ENCODE measurements at regions not wholly inside any gene's neighbourhood (a gene's known extent, or its start where the extent isn't known, plus 50 kb on each side); places are given as distances from the start of the nearest gene placed in this dataset.

GRCh38 chr1:69055194-69055593 is 512.5 kb upstream of the LRRC7 start:
- DNase-seq: no peak
- WGBS, 2 donors: 61 to 67% methylated on average over 2 of the region's 2 CpGs
- no peaks in the 10 kb centered on the region for H3K27me3 ChIP-seq (ENCODE audit: control insufficient read depth in 3 of 3, insufficient read depth in 3 of 3, low read length in 2 of 3)

GRCh38 chr1:69058454-69058853 is 509.3 kb upstream of the LRRC7 start:
- DNase-seq (no peak), ATAC-seq (ENCODE audit: insufficient read depth, low FRiP score) (no peak)
- Histone ChIP-seq H3K4me3 (no peak overlapping the region), H3K27me3 (ENCODE audit: control insufficient read depth in 3 of 3, insufficient read depth in 3 of 3, low read length in 2 of 3) (no peaks in the 10 kb centered on the region), H3K27ac (ENCODE audit: low read depth in 1 of 2, low read length in 1 of 2) (no peak overlapping the region), H3K36me3 (ENCODE audit: control insufficient read depth in 4 of 4, insufficient read depth in 4 of 4, low read length in 4 of 4) (no peaks in the 10 kb centered on the region), H3K9me3 (ENCODE audit: control insufficient read depth in 4 of 4, insufficient read depth in 3 of 4, low read length in 3 of 4) (no peaks in the 10 kb centered on the region), H3K9ac (ENCODE audit: insufficient read depth in 1 of 2, low read length in 2 of 2) (no peak overlapping the region), H3K4me1 (ENCODE audit: control insufficient read depth in 5 of 5, insufficient read depth in 5 of 5, low read length in 5 of 5) (peaks cover 0 to 11% (median 0%) of the 10 kb centered on the region in 5 donors)
- no peak for TF ChIP-seq CTCF (IDR thresholded peaks at IDR 0.05; ENCODE audit: control extremely low read depth, extremely low read depth)
- 75 to 76% methylated on average over 3 of the region's 3 CpGs for WGBS, 2 donors

More at GRCh38 chr1:69055194-69055593, 512.5 kb upstream of the LRRC7 start:
- peaks cover 0 to 8% (median 0%) of the 10 kb centered on the region in 5 donors for H3K4me1 ChIP-seq (ENCODE audit: control insufficient read depth in 5 of 5, insufficient read depth in 5 of 5, low read length in 5 of 5)
- H3K9me3 ChIP-seq (ENCODE audit: control insufficient read depth in 4 of 4, insufficient read depth in 3 of 4, low read length in 3 of 4): no peaks in the 10 kb centered on the region
- H3K9ac ChIP-seq (ENCODE audit: insufficient read depth in 1 of 2, low read length in 2 of 2): no peak overlapping the region
- H3K36me3 ChIP-seq (ENCODE audit: control insufficient read depth in 4 of 4, insufficient read depth in 4 of 4, low read length in 4 of 4): no peaks in the 10 kb centered on the region
- no peak for ATAC-seq (ENCODE audit: insufficient read depth, low FRiP score)
- no peak for TF ChIP-seq CTCF (IDR thresholded peaks at IDR 0.05; ENCODE audit: control extremely low read depth, extremely low read depth)
- H3K27ac ChIP-seq (ENCODE audit: low read depth in 1 of 2, low read length in 1 of 2): no peak overlapping the region
- H3K4me3 ChIP-seq: no peak overlapping the region

- no peak for DNase-seq
- TF ChIP-seq CTCF (IDR thresholded peaks at IDR 0.05; ENCODE audit: control extremely low read depth, extremely low read depth): no peak
- ATAC-seq (ENCODE audit: insufficient read depth, low FRiP score): no peak
- Histone ChIP-seq H3K27ac (ENCODE audit: low read depth in 1 of 2, low read length in 1 of 2) (no peak overlapping the region), H3K4me1 (ENCODE audit: control insufficient read depth in 5 of 5, insufficient read depth in 5 of 5, low read length in 5 of 5) (no peaks in the 10 kb centered on the region), H3K36me3 (ENCODE audit: control insufficient read depth in 4 of 4, insufficient read depth in 4 of 4, low read length in 4 of 4) (no peaks in the 10 kb centered on the region), H3K9ac (ENCODE audit: insufficient read depth in 1 of 2, low read length in 2 of 2) (no peak overlapping the region), H3K4me3 (no peak overlapping the region), H3K27me3 (ENCODE audit: control insufficient read depth in 3 of 3, insufficient read depth in 3 of 3, low read length in 2 of 3) (no peaks in the 10 kb centered on the region), H3K9me3 (ENCODE audit: control insufficient read depth in 4 of 4, insufficient read depth in 3 of 4, low read length in 3 of 4) (peaks cover 0 to 2% (median 0%) of the 10 kb centered on the region in 4 donors)
- WGBS, 2 donors: 80 to 86% methylated on average over 7 of the region's 7 CpGs
Measured at GRCh38 chr1:69070660-69071373, 496.9 kb upstream of the LRRC7 start.
